Esophagus muscularis mucosa (tissue), 4 donors: ENCODE measurements at regions not wholly inside any gene's neighbourhood (a gene's known extent, or its start where the extent isn't known, plus 50 kb on each side); places are given as distances from the start of the nearest gene placed in this dataset.

Experiments
- CTCF ChIP-seq, 3 experiments: fragments of 200-600 bp in 2 of 3; fragments of 450-650 bp in 1 of 3; sonication (generic) in 2 of 3; IDR thresholded peaks; one replicate each; pipeline ENCODE4 v1.5.1; 2017 to 2019; ENCODE audit warnings: antibody characterized with exemption in 3 of 3, mild to moderate bottlenecking in 2 of 3, moderate library complexity in 1 of 3
- EP300 ChIP-seq: sonication (generic); formaldehyde crosslinking; IDR thresholded peaks from one replicate; pipeline ENCODE4 v1.6.1; 2017; ENCODE audit warnings: antibody characterized with exemption
- POLR2A ChIP-seq: fragments of 450-650 bp; IDR thresholded peaks from one replicate; pipeline ENCODE4 v1.6.1; 2017; ENCODE audit warnings: antibody characterized with exemption, moderate library complexity, mild to moderate bottlenecking, low read depth
- POLR2AphosphoS5 ChIP-seq, 2 donors: sonication (generic); formaldehyde crosslinking; IDR thresholded peaks; one replicate each; pipeline ENCODE4 v1.6.1; 2017; ENCODE audit warnings: antibody characterized with exemption in 2 of 2

- no peak for TF ChIP-seq CTCF (IDR thresholded peaks at IDR 0.05)
- TF ChIP-seq EP300 = no peak
- TF ChIP-seq POLR2A = no peak
- no peak for TF ChIP-seq POLR2AphosphoS5 (IDR thresholded peaks at IDR 0.05)
Measured at GRCh38 chr7:1354661-1355567, 104.4 kb downstream of the MICALL2 start.
